Umbilical cord (tissue), 1 donor: ENCODE measurements at regions not wholly inside any gene's neighbourhood (a gene's known extent, or its start where the extent isn't known, plus 50 kb on each side); places are given as distances from the start of the nearest gene placed in this dataset.
"Not testable (repeated sequence)": the region's sequence is repeated elsewhere in the genome, so short reads cannot be mapped to it uniquely, and the experiment has no call there.

Experiments used
- DNase-seq: peaks from one replicate; pipeline ENCODE4 v3.0.0-alpha.2; 2015; ENCODE audit warnings: low spot score

- DNase-seq = not testable (repeated sequence)
Measured at GRCh38 chr18:73324187-73324831, 456.5 kb upstream of the NETO1 start.

- no peak for DNase-seq
Measured at GRCh38 chr18:73318739-73319479, 451.1 kb upstream of the NETO1 start.

- no peak for DNase-seq
Measured at GRCh38 chr18:73316513-73316912, 448.7 kb upstream of the NETO1 start.

GRCh38 chr18:73315381-73315780 is 447.6 kb upstream of the NETO1 start:
- no peak for DNase-seq

- no peak for DNase-seq
Measured at GRCh38 chr18:73313476-73313875, 445.7 kb upstream of the NETO1 start.

- DNase-seq = no peak
Measured at GRCh38 chr18:73296686-73297085, 428.9 kb upstream of the NETO1 start.

GRCh38 chr18:73292156-73292555 is 424.4 kb upstream of the NETO1 start:
- DNase-seq = no peak

- DNase-seq = no peak
Measured at GRCh38 chr18:73288813-73289212, 421.0 kb upstream of the NETO1 start.

- no peak for DNase-seq
Measured at GRCh38 chr18:73286584-73286983, 418.8 kb upstream of the NETO1 start.

- no peak for DNase-seq
Measured at GRCh38 chr18:73283788-73284187, 416.0 kb upstream of the NETO1 start.

- DNase-seq = no peak
Measured at GRCh38 chr18:73283032-73283431, 415.2 kb upstream of the NETO1 start.

GRCh38 chr18:73279498-73279897 is 411.7 kb upstream of the NETO1 start:
- DNase-seq = no peak

GRCh38 chr18:73274812-73275621 is 407.2 kb upstream of the NETO1 start:
- no peak for DNase-seq

- peak; percentile 11 for DNase-seq
Measured at GRCh38 chr18:73270920-73271634, 403.3 kb upstream of the NETO1 start.

- no peak for DNase-seq
Measured at GRCh38 chr18:73264562-73264921, 396.8 kb upstream of the NETO1 start.

- DNase-seq = no peak
Measured at GRCh38 chr18:73261923-73262322, 394.1 kb upstream of the NETO1 start.

- no peak for DNase-seq
Measured at GRCh38 chr18:73261243-73261642, 393.5 kb upstream of the NETO1 start.

- DNase-seq = no peak
Measured at GRCh38 chr18:73258375-73259087, 390.7 kb upstream of the NETO1 start.

- DNase-seq = no peak
Measured at GRCh38 chr18:73254564-73254963, 386.8 kb upstream of the NETO1 start.

- no peak for DNase-seq
Measured at GRCh38 chr18:73249030-73249429, 381.2 kb upstream of the NETO1 start.

- no peak for DNase-seq
Measured at GRCh38 chr18:73246763-73247162, 379.0 kb upstream of the NETO1 start.
